C4-2B (cell line): ENCODE measurements at regions not wholly inside any gene's neighbourhood (a gene's known extent, or its start where the extent isn't known, plus 50 kb on each side); places are given as distances from the start of the nearest gene placed in this dataset.

ENCODE experiments used
- H3K27ac ChIP-seq: fragments of 450-650 bp; 2 replicates; pipeline ENCODE4 v1.5.1; 2017
- ZFX ChIP-seq: fragments of 450-650 bp; IDR thresholded peaks from 2 replicates; pipeline ENCODE4 v1.6.1; 2017
- TF ChIP-seq, protein P1 (sequence below): fragments of 450-650 bp; conservative IDR thresholded peaks from 2 replicates; pipeline ENCODE4 v1.5.1; 2017; ENCODE audit warnings: mild to moderate bottlenecking

DNA sequence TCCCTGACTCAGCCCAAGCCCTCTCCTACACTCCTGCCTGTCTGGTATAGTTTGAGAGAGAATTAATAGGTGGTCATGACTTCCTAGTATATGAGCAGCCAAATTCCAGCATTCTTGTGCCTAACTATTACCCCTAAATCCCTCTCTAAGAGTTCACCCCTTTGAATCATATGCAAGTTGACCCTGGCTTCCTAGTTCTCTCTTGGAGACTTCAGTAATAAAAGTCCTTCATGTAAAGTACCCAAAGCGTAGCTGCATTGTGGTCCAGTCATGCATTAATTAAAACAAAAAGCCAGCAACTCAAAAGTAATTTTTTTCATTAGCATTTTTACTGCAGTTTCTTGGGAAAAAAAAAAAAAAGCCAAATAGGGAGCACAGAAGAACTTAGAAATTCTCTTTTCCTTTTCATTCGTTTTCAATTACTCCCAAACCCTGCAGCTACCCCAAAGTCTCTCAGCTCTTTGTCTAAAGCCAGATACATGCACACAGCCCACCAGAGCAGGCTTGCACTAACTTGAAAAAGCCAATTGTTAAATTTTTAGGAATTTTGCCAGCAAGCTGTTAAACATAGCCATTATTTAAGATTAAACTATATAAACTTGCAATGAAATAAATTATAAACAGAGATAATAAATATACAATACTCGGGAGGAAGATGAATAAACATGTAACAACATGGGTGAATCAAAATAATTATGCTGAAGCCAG lies 50.1 kb upstream of the STT3B start:
- H3K27ac ChIP-seq: no peak overlapping the region
- TF ChIP-seq, protein P1, sequence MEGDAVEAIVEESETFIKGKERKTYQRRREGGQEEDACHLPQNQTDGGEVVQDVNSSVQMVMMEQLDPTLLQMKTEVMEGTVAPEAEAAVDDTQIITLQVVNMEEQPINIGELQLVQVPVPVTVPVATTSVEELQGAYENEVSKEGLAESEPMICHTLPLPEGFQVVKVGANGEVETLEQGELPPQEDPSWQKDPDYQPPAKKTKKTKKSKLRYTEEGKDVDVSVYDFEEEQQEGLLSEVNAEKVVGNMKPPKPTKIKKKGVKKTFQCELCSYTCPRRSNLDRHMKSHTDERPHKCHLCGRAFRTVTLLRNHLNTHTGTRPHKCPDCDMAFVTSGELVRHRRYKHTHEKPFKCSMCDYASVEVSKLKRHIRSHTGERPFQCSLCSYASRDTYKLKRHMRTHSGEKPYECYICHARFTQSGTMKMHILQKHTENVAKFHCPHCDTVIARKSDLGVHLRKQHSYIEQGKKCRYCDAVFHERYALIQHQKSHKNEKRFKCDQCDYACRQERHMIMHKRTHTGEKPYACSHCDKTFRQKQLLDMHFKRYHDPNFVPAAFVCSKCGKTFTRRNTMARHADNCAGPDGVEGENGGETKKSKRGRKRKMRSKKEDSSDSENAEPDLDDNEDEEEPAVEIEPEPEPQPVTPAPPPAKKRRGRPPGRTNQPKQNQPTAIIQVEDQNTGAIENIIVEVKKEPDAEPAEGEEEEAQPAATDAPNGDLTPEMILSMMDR: no peak
- no peak for TF ChIP-seq ZFX
